VCaP (cell line): ENCODE measurements at regions not wholly inside any gene's neighbourhood (a gene's known extent, or its start where the extent isn't known, plus 50 kb on each side); places are given as distances from the start of the nearest gene placed in this dataset.

ENCODE experiments used
- H3K27ac ChIP-seq: fragments of 450-650 bp; 2 replicates; pipeline ENCODE4 v1.5.1; 2017
- TF ChIP-seq, protein P1 (sequence below): fragments of 450-650 bp; conservative IDR thresholded peaks from 2 replicates; pipeline ENCODE4 v1.5.1; 2017; ENCODE audit warnings: mild to moderate bottlenecking, moderate library complexity

DNA sequence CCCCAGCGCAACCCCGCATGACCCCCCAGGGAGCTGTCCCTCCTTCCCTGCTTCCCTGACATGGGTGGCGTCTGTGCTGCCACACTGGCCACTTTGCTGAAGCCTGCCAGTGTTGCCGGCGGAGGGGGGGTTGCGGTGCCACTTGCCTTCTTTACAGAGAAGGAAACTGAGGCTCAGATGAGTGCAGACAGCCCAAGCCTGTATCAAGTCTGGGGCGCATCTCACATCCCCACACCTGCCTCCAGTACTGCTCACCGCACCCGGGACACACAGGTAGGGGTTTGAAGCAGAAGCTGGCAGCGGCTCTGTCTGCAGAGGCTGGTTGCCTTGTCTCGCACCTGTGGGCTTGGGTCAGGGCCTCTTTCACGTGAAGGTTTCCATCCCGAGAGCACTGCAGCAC, 104.7 kb upstream of the RTL1 start:
- no peak overlapping the region for H3K27ac ChIP-seq
- TF ChIP-seq, protein P1, sequence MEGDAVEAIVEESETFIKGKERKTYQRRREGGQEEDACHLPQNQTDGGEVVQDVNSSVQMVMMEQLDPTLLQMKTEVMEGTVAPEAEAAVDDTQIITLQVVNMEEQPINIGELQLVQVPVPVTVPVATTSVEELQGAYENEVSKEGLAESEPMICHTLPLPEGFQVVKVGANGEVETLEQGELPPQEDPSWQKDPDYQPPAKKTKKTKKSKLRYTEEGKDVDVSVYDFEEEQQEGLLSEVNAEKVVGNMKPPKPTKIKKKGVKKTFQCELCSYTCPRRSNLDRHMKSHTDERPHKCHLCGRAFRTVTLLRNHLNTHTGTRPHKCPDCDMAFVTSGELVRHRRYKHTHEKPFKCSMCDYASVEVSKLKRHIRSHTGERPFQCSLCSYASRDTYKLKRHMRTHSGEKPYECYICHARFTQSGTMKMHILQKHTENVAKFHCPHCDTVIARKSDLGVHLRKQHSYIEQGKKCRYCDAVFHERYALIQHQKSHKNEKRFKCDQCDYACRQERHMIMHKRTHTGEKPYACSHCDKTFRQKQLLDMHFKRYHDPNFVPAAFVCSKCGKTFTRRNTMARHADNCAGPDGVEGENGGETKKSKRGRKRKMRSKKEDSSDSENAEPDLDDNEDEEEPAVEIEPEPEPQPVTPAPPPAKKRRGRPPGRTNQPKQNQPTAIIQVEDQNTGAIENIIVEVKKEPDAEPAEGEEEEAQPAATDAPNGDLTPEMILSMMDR = no peak

GRCh38 chr14:101008631-101009336, 105.3 kb upstream of the RTL1 start:
- no peak overlapping the region for H3K27ac ChIP-seq

DNA sequence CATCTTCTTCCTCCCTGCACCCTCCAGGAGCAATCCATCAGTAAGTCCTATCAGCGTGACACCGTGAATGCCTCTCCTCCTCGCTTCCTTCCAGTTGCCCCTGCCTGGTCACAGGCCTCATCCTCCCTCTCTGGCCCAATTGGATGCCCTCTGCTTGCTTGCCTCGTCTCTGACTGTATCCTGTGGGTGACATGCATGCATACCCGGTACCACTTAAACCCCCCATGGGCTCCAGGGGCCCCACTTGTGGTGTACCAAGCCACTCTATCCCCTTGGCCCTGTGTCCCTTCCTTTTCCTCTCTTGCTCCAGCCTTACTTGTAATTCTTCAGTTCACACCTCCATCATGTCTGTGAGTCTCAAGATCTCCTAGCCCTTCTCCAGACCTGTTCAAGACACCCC, 106.0 kb upstream of the RTL1 start:
- TF ChIP-seq, protein P1 = no peak
- H3K27ac ChIP-seq = no peak overlapping the region

More at GRCh38 chr14:101008631-101009336, 105.3 kb upstream of the RTL1 start:
- TF ChIP-seq, protein P1 = no peak

- TF ChIP-seq, protein P1 = no peak
- no peak overlapping the region for H3K27ac ChIP-seq
Observed at GRCh38 chr14:101010293-101010692, 106.8 kb upstream of the RTL1 start.

GRCh38 chr14:101010835-101011234, 107.3 kb upstream of the RTL1 start:
- no peak overlapping the region for H3K27ac ChIP-seq
- TF ChIP-seq, protein P1 = no peak

- TF ChIP-seq, protein P1 = no peak
- no peak overlapping the region for H3K27ac ChIP-seq
Observed at GRCh38 chr14:101017209-101017608, 113.7 kb upstream of the RTL1 start.

GRCh38 chr14:101017806-101018560, 114.5 kb upstream of the RTL1 start:
- TF ChIP-seq, protein P1 = no peak
- H3K27ac ChIP-seq = no peak overlapping the region
